ENCODE measurements at regions not wholly inside any gene's neighbourhood (a gene's known extent, or its start where the extent isn't known, plus 50 kb on each side); places are given as distances from the start of the nearest gene placed in this dataset.

- TF ChIP-seq SKIL (IDR thresholded peaks at IDR 0.05; ENCODE audit: low read depth, poor library complexity, severe bottlenecking) (no peak), SUPT20H (IDR thresholded peaks at IDR 0.05; ENCODE audit: borderline replicate concordance, control insufficient read depth, low read depth, low read length) (no peak), RAD21 (IDR thresholded peaks at IDR 0.05; ENCODE audit: insufficient read depth, low read depth, low read length) (no peak), SPI1 (IDR thresholded peaks at IDR 0.05; ENCODE audit: borderline replicate concordance, insufficient read depth, low read depth, low read length) (no peak), USF1 (IDR thresholded peaks at IDR 0.05; ENCODE audit: borderline replicate concordance, extremely low read length, insufficient read depth, low read depth, low read length) (no peak), NR2C2 (IDR thresholded peaks at IDR 0.05; ENCODE audit: borderline replicate concordance, control insufficient read depth, insufficient read length, low read depth) (no peak), NFIC (IDR thresholded peaks at IDR 0.05; ENCODE audit: low read depth, low read length) (no peak), JUND (IDR thresholded peaks at IDR 0.05; ENCODE audit: low read depth, low read length) (no peak), KDM1A (IDR thresholded peaks at IDR 0.05; ENCODE audit: borderline replicate concordance) (no peak), MTA3 (IDR thresholded peaks at IDR 0.05; ENCODE audit: borderline replicate concordance, low read length) (no peak), ATF7 (IDR thresholded peaks at IDR 0.05; ENCODE audit: low read depth) (no peak)
Measured at GRCh38 chr20:48552550-48552949, 275.2 kb downstream of the PREX1 start (continued).
